Activated naive CD8-positive, alpha-beta T cell treated with anti-CD3 and anti-CD28 coated beads, Interleukin-2, amount 50 U/mL, for 24 hours (primary cell): ENCODE measurements at regions not wholly inside any gene's neighbourhood (a gene's known extent, or its start where the extent isn't known, plus 50 kb on each side); places are given as distances from the start of the nearest gene placed in this dataset.

ENCODE experiments used
- ATAC-seq: fragments of 150-1000 bp; cut with Tn5 transposase; one replicate; pipeline ENCODE4 v1.10.0; 2021
- DNase-seq: peaks from one replicate; pipeline ENCODE4 v3.0.0; 2021
- H3K27ac Mint-ChIP-seq: one replicate; pipeline ENCODE4 v1.8.0; 2021; ENCODE audit warnings: mild to moderate bottlenecking, mixed read lengths
- H3K27me3 Mint-ChIP-seq: one replicate; pipeline ENCODE4 v1.8.0; 2021; ENCODE audit warnings: mixed read lengths
- H3K36me3 Mint-ChIP-seq: one replicate; pipeline ENCODE4 v1.8.0; 2021; ENCODE audit warnings: low read depth, mixed read lengths
- H3K4me1 Mint-ChIP-seq: one replicate; pipeline ENCODE4 v1.8.0; 2021; ENCODE audit warnings: mixed read lengths
- H3K4me3 Mint-ChIP-seq: one replicate; pipeline ENCODE4 v1.8.0; 2021; ENCODE audit warnings: mild to moderate bottlenecking, moderate library complexity, mixed read lengths
- H3K9me3 Mint-ChIP-seq: one replicate; pipeline ENCODE4 v1.8.0; 2021; ENCODE audit warnings: mixed read lengths

GRCh38 chr20:51860111-51860882, 58.0 kb upstream of the SALL4 start:
- no peak for DNase-seq
- Mint-ChIP-seq H3K4me3 (no peak overlapping the region), H3K27ac (no peak overlapping the region), H3K9me3 (no peaks in the 10 kb centered on the region), H3K36me3 (no peaks in the 10 kb centered on the region), H3K4me1 (no peaks in the 10 kb centered on the region), H3K27me3 (peaks cover 18% of the 10 kb centered on the region)
- ATAC-seq: no peak

DNA sequence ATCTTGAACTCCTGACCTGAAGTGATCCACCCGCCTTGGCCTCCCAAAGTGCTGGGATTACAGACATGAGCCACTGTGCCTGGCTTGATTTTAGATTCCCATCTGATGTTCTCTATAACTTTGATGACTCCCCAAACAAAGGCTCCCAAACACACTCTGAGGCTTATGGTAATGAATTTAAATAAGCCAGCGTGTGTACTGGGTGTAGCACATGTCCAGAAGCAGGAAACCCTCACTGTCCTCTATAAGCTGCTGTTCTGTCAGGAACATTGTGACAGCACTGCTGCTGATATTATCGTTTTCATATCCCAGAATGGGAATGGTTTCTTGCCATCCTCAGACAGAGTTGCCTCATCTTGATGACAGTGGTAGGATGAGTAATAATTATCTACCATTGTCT, 54.1 kb upstream of the SALL4 start:
- Mint-ChIP-seq H3K9me3 (no peaks in the 10 kb centered on the region), H3K36me3 (no peaks in the 10 kb centered on the region), H3K27ac (no peak overlapping the region), H3K4me3 (no peak overlapping the region), H3K4me1 (no peaks in the 10 kb centered on the region), H3K27me3 (peaks cover 10% of the 10 kb centered on the region)
- DNase-seq (no peak), ATAC-seq (no peak)

- no peak for ATAC-seq
- Mint-ChIP-seq H3K36me3 (no peaks in the 10 kb centered on the region), H3K4me3 (no peak overlapping the region), H3K9me3 (no peaks in the 10 kb centered on the region), H3K27me3 (peaks cover 10% of the 10 kb centered on the region), H3K4me1 (no peaks in the 10 kb centered on the region), H3K27ac (no peak overlapping the region)
- no peak for DNase-seq
Measured at GRCh38 chr20:51854921-51855320, 52.6 kb upstream of the SALL4 start.
